Activated T-helper 2 cell treated with anti-CD3 and anti-CD28 coated beads, Interferon-gamma antibody, Interleukin-2, Interleukin-4, amounts not matched to agents 10 μg/mL and 5 μg/mL and 100 μg/mL, durations not matched to agents 14 hours and 24 hours and 36 hours (primary cell): ENCODE measurements at regions not wholly inside any gene's neighbourhood (a gene's known extent, or its start where the extent isn't known, plus 50 kb on each side); places are given as distances from the start of the nearest gene placed in this dataset.
A peak's percentile ranks its signal among the peaks of the same experiment; 100 is the strongest.
"Not testable (repeated sequence)": the region's sequence is repeated elsewhere in the genome, so short reads cannot be mapped to it uniquely, and the experiment has no call there.

ENCODE experiments used
- DNase-seq: peaks from one replicate; pipeline ENCODE4 v3.0.0; 2021; ENCODE audit warnings: low spot score
- H3K27ac Mint-ChIP-seq: one replicate; pipeline ENCODE4 v1.8.0; 2021; ENCODE audit warnings: mixed read lengths
- H3K27me3 Mint-ChIP-seq: one replicate; pipeline ENCODE4 v1.8.0; 2021; ENCODE audit warnings: low read depth, mixed read lengths
- H3K36me3 Mint-ChIP-seq: one replicate; pipeline ENCODE4 v1.8.0; 2021; ENCODE audit warnings: low read depth, mixed read lengths
- H3K4me1 Mint-ChIP-seq: one replicate; pipeline ENCODE4 v1.8.0; 2021; ENCODE audit warnings: low read depth, mixed read lengths
- H3K4me3 Mint-ChIP-seq: one replicate; pipeline ENCODE4 v1.8.0; 2021; ENCODE audit warnings: low read depth, mild to moderate bottlenecking, moderate library complexity, mixed read lengths
- H3K9me3 Mint-ChIP-seq: one replicate; pipeline ENCODE4 v1.8.0; 2021; ENCODE audit warnings: mixed read lengths
- intact Hi-C: fragments of 100-400 bp; cut with micrococcal nuclease; formaldehyde crosslinking; loops from one replicate; pipeline ENCODE4 v1.15.1; 2023

DNA sequence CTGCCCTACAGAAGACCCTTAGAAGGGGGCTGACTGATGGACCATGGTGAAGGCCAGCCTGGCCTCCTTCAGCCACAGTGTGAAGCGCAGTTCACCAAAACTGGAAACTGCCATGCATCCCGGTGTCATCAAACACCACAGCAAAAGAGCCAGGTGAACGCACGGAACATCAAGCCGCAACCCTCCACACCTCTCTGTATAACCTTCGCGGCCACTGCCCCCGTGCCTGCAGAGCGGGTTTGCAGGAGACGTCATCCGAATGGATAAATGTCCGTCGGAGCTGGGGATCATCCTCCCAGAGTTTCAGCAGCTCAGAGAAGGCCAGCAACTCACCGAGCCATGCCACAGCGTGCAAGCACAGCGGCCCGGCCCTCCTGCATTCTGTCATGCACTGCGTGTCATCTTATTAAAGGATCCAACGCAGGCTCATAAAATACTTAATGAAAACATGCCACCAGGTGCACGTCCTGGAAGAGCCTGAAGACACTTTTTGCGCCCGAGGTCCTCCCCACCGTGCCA lies 309.9 kb downstream of the BRD1 start:
- no peaks in the 10 kb centered on the region for H3K27me3 Mint-ChIP-seq
- no peak overlapping the region for H3K4me3 Mint-ChIP-seq
- intact Hi-C loops = no loop called here
- no peak overlapping the region for H3K27ac Mint-ChIP-seq
- peaks cover 7% of the 10 kb centered on the region for H3K9me3 Mint-ChIP-seq
- H3K4me1 Mint-ChIP-seq = peaks cover 3% of the 10 kb centered on the region
- DNase-seq = no peak
- H3K36me3 Mint-ChIP-seq = peaks cover 7% of the 10 kb centered on the region

GRCh38 chr22:49517211-49517610 lies 310.5 kb downstream of the BRD1 start:
- Mint-ChIP-seq H3K4me3 (no peak overlapping the region), H3K4me1 (peaks cover 3% of the 10 kb centered on the region), H3K9me3 (peaks cover 9% of the 10 kb centered on the region), H3K27ac (no peak overlapping the region), H3K27me3 (no peaks in the 10 kb centered on the region), H3K36me3 (peaks cover 8% of the 10 kb centered on the region)
- no peak for DNase-seq
- intact Hi-C loops = no loop called here

- no peaks in the 10 kb centered on the region for H3K27me3 Mint-ChIP-seq
- intact Hi-C loops = no loop called here
- peaks cover 23% of the 10 kb centered on the region for H3K9me3 Mint-ChIP-seq
- DNase-seq = no peak
- H3K27ac Mint-ChIP-seq = no peak overlapping the region
- H3K4me3 Mint-ChIP-seq = no peak overlapping the region
- H3K36me3 Mint-ChIP-seq = peaks cover 21% of the 10 kb centered on the region
- H3K4me1 Mint-ChIP-seq = peaks cover 10% of the 10 kb centered on the region
These were observed 312.2 kb downstream of the BRD1 start for GRCh38 chr22:49515475-49515874.

DNA sequence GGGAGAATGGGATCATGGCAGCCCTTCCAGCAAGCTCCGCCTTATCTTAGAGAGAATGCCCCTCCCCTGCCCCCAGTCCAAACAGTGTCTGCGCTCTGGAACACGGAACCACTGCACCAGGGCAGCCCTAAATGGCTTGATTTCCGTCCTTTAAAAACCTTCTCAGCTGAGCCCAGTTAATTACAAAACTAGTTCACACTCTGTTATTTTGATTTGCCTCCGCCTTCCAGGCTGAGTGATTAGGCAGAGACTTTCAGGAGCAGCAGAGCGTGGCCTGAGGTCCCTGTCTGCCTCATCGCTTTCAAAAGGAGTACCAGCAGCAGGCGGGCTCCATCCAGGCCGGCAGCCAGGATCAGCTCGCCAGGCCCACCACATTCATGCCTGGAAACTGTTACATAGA lies 313.0 kb downstream of the BRD1 start:
- H3K27ac Mint-ChIP-seq = no peak overlapping the region
- peaks cover 29% of the 10 kb centered on the region for H3K9me3 Mint-ChIP-seq
- DNase-seq = no peak
- H3K27me3 Mint-ChIP-seq = no peaks in the 10 kb centered on the region
- no peak overlapping the region for H3K4me3 Mint-ChIP-seq
- peaks cover 10% of the 10 kb centered on the region for H3K4me1 Mint-ChIP-seq
- peaks cover 23% of the 10 kb centered on the region for H3K36me3 Mint-ChIP-seq
- intact Hi-C loops = no loop called here

- Mint-ChIP-seq H3K27ac (no peak overlapping the region), H3K9me3 (peaks cover 33% of the 10 kb centered on the region), H3K36me3 (peaks cover 23% of the 10 kb centered on the region), H3K4me1 (peaks cover 10% of the 10 kb centered on the region), H3K27me3 (no peaks in the 10 kb centered on the region), H3K4me3 (no peak overlapping the region)
- no peak for DNase-seq
- intact Hi-C loops = no loop called here
These were observed 313.5 kb downstream of the BRD1 start for GRCh38 chr22:49514211-49514610.

GRCh38 chr22:49513358-49513851 lies 314.3 kb downstream of the BRD1 start:
- no peak overlapping the region for H3K27ac Mint-ChIP-seq
- H3K36me3 Mint-ChIP-seq = peaks cover 23% of the 10 kb centered on the region
- H3K4me1 Mint-ChIP-seq = peaks cover 10% of the 10 kb centered on the region
- intact Hi-C loops = no loop called here
- no peak overlapping the region for H3K4me3 Mint-ChIP-seq
- peaks cover 33% of the 10 kb centered on the region for H3K9me3 Mint-ChIP-seq
- H3K27me3 Mint-ChIP-seq = no peaks in the 10 kb centered on the region
- DNase-seq = no peak

DNA sequence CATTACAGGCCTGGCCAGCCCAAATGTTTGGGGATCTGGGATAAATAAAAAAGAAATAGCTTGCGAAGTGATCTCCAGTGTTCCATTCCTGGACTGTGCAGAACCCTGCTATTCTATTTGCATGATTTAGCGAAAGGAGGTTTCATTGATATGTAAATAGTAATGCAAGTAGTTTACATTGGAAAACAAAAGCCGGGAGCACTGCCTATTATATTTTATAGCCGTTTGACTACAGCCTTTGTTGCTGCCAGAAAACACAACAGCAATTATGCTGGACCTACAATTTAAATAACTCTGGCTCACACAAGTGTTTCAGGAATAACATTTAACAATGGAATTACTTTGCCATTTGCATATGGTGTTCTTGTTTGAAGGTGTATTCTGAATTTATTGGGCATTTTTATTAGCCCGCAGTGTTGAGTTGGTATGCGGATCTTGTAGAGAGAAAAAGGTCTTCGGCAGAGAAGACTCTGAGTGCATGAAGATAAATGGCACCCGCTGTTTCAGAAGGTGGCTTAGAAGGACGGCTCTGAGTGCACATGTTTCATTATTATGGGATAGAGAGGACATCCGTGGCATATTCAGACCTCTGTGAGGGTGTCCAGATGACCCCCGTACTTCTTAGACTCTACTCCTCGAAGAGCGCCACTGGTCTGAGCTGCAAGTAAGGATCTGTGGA lies 315.0 kb downstream of the BRD1 start:
- H3K36me3 Mint-ChIP-seq = peaks cover 26% of the 10 kb centered on the region
- no peak overlapping the region for H3K4me3 Mint-ChIP-seq
- peak overlapping the region; percentile 6 for H3K27ac Mint-ChIP-seq
- no peaks in the 10 kb centered on the region for H3K27me3 Mint-ChIP-seq
- peaks cover 37% of the 10 kb centered on the region for H3K9me3 Mint-ChIP-seq
- intact Hi-C loops = no loop called here
- DNase-seq = no peak
- peaks cover 10% of the 10 kb centered on the region for H3K4me1 Mint-ChIP-seq

- H3K4me3 Mint-ChIP-seq, DNase-seq, intact Hi-C loops, H3K27me3 Mint-ChIP-seq: not testable (repeated sequence)
- peaks cover 10% of the 10 kb centered on the region for H3K4me1 Mint-ChIP-seq
- H3K27ac Mint-ChIP-seq = peak overlapping the region; percentile 76
- H3K36me3 Mint-ChIP-seq = peaks cover 26% of the 10 kb centered on the region
- H3K9me3 Mint-ChIP-seq = peaks cover 37% of the 10 kb centered on the region
These were observed 316.1 kb downstream of the BRD1 start for GRCh38 chr22:49511393-49512189.

GRCh38 chr22:49510718-49511117 lies 317.0 kb downstream of the BRD1 start:
- Mint-ChIP-seq H3K4me3 (no peak overlapping the region), H3K27ac (no peak overlapping the region), H3K4me1 (peaks cover 10% of the 10 kb centered on the region), H3K9me3 (peaks cover 37% of the 10 kb centered on the region), H3K27me3 (no peaks in the 10 kb centered on the region), H3K36me3 (peaks cover 26% of the 10 kb centered on the region)
- no peak for DNase-seq
- intact Hi-C loops = no loop called here

DNA sequence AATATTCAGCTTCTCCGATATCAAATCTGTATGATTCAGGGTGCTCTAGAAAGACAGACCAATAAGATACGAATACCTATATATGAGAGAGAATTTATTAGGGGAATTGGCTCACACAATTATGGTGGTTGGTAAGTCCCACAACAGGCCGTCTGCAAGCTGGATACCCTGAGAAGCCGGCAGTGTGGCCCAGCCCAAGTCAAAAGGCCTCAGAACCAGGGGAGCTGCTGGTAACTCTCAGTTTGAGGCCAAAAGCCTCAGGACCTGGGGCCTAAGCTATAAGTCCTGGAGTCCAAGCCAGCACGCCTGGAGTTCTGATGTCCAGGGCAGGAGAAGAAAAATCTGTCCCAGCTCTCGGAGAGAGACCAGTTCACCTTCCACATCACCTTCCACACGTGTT lies 318.7 kb downstream of the BRD1 start:
- H3K27me3 Mint-ChIP-seq = no peaks in the 10 kb centered on the region
- peaks cover 37% of the 10 kb centered on the region for H3K9me3 Mint-ChIP-seq
- H3K27ac Mint-ChIP-seq = no peak overlapping the region
- intact Hi-C loops = no loop called here
- peaks cover 26% of the 10 kb centered on the region for H3K36me3 Mint-ChIP-seq
- DNase-seq = no peak
- peaks cover 10% of the 10 kb centered on the region for H3K4me1 Mint-ChIP-seq
- H3K4me3 Mint-ChIP-seq = no peak overlapping the region

- Mint-ChIP-seq H3K4me3 (no peak overlapping the region), H3K27me3 (no peaks in the 10 kb centered on the region), H3K4me1 (peaks cover 8% of the 10 kb centered on the region), H3K36me3 (peaks cover 21% of the 10 kb centered on the region), H3K9me3 (peaks cover 33% of the 10 kb centered on the region), H3K27ac (no peak overlapping the region)
- intact Hi-C loops = no loop called here
- no peak for DNase-seq
These were observed 319.1 kb downstream of the BRD1 start for GRCh38 chr22:49508561-49508960.

- H3K27me3 Mint-ChIP-seq = no peaks in the 10 kb centered on the region
- peaks cover 11% of the 10 kb centered on the region for H3K4me1 Mint-ChIP-seq
- intact Hi-C loops = no loop called here
- H3K27ac Mint-ChIP-seq = no peak overlapping the region
- H3K4me3 Mint-ChIP-seq = no peak overlapping the region
- DNase-seq = no peak
- H3K9me3 Mint-ChIP-seq = peaks cover 30% of the 10 kb centered on the region
- peaks cover 19% of the 10 kb centered on the region for H3K36me3 Mint-ChIP-seq
These were observed 319.9 kb downstream of the BRD1 start for GRCh38 chr22:49507607-49508292.
